MCF 10A (cell line): ENCODE measurements at regions not wholly inside any gene's neighbourhood (a gene's known extent, or its start where the extent isn't known, plus 50 kb on each side); places are given as distances from the start of the nearest gene placed in this dataset.

Experiments used
- BruUV-seq: library from RNA; stranded (reverse); fragments of 400-500 nt; replicated peaks from 2 replicates; lab custom pipeline; 2021; lab: Mats Ljungman, UMichigan
- CTCF ChIA-PET: fragments of 300-600 bp; sonication (Branson Sonifier 250); formaldehyde crosslinking; extraction: SDS; loops from one replicate; lab custom pipeline; 2021; ENCODE audit warnings: antibody characterized with exemption, inconsistent platforms; lab: Yijun Ruan, JAX
- POLR2A ChIA-PET: fragments of 300-600, 350-650 bp; sonication (Branson Sonifier 250); formaldehyde crosslinking; extraction: SDS; loops from one replicate; lab custom pipeline; 2020; ENCODE audit warnings: antibody characterized with exemption, inconsistent platforms; lab: Yijun Ruan, JAX
- DNase-seq: peaks from one replicate; pipeline ENCODE4 v3.0.0-alpha.2; 2018; ENCODE audit not compliant: unreplicated experiment
- H3K27ac Mint-ChIP-seq: one replicate; pipeline ENCODE4 v1.8.0; 2022; ENCODE audit warnings: mild to moderate bottlenecking, low read depth, mixed read lengths; ENCODE audit not compliant: unreplicated experiment
- H3K27me3 Mint-ChIP-seq: one replicate; pipeline ENCODE4 v1.8.0; 2022; ENCODE audit warnings: mixed read lengths; ENCODE audit not compliant: insufficient read depth, unreplicated experiment
- H3K36me3 Mint-ChIP-seq: one replicate; pipeline ENCODE4 v1.8.0; 2022; ENCODE audit warnings: mild to moderate bottlenecking, moderate library complexity, mixed read lengths; ENCODE audit not compliant: insufficient read depth, unreplicated experiment
- H3K4me1 Mint-ChIP-seq: one replicate; pipeline ENCODE4 v1.8.0; 2022; ENCODE audit warnings: mixed read lengths; ENCODE audit not compliant: insufficient read depth, unreplicated experiment
- H3K4me3 Mint-ChIP-seq: one replicate; pipeline ENCODE4 v1.8.0; 2022; ENCODE audit warnings: mild to moderate bottlenecking, moderate library complexity, mixed read lengths; ENCODE audit not compliant: unreplicated experiment
- H3K9me3 Mint-ChIP-seq: one replicate; pipeline ENCODE4 v1.8.0; 2022; ENCODE audit warnings: mixed read lengths; ENCODE audit not compliant: unreplicated experiment
- intact Hi-C: fragments of 100-400 bp; cut with micrococcal nuclease; formaldehyde crosslinking; loops from 2 replicates; pipeline ENCODE4 v1.14.1; 2022
- TF ChIP-seq, protein P1 (sequence below): fragments of 200-600 bp; IDR thresholded peaks from one replicate; pipeline ENCODE4 v1.8.0; 2022; ENCODE audit warnings: antibody characterized with exemption, mild to moderate bottlenecking; ENCODE audit not compliant: unreplicated experiment

DNA sequence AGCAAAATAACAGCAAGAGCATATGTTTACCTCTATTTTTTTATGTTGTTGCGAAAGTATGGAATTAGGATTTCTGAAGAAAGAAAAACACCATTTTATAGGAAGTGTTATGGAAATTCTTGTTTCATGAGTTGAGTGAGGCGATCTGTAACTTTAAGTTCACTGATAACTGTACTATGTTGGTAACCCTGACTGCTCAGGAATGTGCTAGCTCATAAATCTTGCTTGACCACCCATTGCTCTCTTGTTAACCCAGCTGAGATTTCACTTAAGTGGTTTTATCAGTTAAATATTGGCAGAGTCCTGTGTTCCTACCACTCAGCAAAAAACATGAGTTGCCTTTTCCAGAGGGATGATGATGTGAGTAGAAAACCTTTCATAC is 91.1 kb upstream of the STARD4 start:
- Mint-ChIP-seq H3K4me3 (no peak overlapping the region), H3K9me3 (no peaks in the 10 kb centered on the region), H3K36me3 (no peaks in the 10 kb centered on the region), H3K4me1 (no peaks in the 10 kb centered on the region), H3K27ac (no peak overlapping the region), H3K27me3 (no peaks in the 10 kb centered on the region)
- intact Hi-C loops: no loop called here
- DNase-seq: no peak
- ChIA-PET POLR2A (no interaction called here), CTCF (no interaction called here)
- TF ChIP-seq, protein P1, sequence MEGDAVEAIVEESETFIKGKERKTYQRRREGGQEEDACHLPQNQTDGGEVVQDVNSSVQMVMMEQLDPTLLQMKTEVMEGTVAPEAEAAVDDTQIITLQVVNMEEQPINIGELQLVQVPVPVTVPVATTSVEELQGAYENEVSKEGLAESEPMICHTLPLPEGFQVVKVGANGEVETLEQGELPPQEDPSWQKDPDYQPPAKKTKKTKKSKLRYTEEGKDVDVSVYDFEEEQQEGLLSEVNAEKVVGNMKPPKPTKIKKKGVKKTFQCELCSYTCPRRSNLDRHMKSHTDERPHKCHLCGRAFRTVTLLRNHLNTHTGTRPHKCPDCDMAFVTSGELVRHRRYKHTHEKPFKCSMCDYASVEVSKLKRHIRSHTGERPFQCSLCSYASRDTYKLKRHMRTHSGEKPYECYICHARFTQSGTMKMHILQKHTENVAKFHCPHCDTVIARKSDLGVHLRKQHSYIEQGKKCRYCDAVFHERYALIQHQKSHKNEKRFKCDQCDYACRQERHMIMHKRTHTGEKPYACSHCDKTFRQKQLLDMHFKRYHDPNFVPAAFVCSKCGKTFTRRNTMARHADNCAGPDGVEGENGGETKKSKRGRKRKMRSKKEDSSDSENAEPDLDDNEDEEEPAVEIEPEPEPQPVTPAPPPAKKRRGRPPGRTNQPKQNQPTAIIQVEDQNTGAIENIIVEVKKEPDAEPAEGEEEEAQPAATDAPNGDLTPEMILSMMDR: no peak
- no TSS peak for BruUV-seq

DNA sequence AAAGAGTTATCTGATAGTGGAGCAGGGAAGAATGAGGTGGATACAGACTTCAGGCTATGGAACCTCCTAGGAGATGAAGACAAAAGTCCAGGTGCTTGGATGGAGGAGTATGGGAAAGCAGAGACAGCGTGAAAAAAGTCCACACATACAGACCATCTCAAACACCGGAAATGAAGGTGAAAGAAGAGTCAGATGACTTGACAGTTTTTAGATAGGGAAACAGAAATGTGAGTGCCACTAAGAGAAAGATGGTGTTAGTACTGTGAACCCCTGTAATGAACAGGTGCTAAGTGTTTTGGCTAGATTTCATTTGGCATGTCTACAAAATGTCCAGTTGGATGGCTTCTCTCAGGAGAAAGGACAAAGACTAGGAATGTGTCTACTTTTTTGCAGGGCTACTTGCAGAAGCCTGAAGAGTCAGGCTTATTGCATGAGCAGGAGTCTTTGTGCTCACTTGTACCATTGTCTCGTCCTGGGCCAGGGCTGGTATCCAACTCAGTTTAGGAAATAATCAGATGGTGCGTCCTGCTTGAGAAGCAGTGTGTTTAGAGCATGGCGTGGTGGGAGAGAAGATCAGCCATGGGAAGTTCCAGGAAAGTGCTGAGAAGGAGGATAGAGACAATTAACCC is 90.6 kb upstream of the STARD4 start:
- intact Hi-C loops: no loop called here
- POLR2A ChIA-PET: no interaction called here
- no TSS peak for BruUV-seq
- Mint-ChIP-seq H3K4me1 (no peaks in the 10 kb centered on the region), H3K27ac (no peak overlapping the region), H3K9me3 (no peaks in the 10 kb centered on the region), H3K27me3 (no peaks in the 10 kb centered on the region), H3K36me3 (no peaks in the 10 kb centered on the region), H3K4me3 (no peak overlapping the region)
- DNase-seq: no peak
- CTCF ChIA-PET: interaction anchor here (0.6 kb wide), 2 partner anchors 64 to 265 kb away, joined by 3 to 4 read pairs; no protein-coding TSS in a partner anchor
- TF ChIP-seq, protein P1: no peak

DNA sequence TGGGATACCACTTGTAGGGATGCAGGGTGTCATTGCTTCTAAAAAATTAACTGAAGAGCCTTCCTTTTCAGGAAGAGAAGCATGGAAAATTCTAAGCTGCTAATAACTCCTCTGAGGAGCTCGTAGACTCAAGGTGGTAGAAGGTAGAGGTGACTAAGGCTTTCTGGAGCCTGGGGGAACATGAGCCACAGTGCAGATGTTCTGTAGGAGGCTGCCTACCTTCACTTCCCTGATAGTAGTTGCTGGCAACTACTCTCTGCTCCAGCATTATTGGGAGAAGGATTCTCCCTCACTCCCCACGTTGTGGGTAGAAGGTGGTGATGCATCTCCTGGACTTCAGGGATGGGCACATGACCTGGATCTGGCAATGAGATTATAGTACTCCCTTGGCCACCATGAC is 86.7 kb upstream of the STARD4 start:
- H3K27me3 Mint-ChIP-seq: peaks cover 11% of the 10 kb centered on the region

DNA sequence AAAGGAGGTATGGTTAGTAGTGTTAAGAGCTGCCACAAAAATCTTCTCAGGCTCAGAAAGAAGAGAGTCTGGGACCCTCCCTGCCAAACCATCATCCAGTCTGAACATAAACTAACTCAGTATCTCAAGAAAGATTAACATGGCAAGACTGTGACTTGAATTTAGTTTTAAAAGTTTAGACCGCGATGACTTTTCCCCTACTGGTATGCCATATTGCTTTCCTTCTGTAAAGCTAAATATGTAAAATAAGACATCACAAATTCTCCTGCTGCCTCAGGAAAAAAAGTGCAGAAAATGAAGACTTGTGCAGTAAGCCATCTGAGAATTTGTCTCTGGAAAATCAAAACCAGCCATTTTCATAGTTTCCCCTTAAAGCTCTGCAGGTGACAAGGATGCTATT is 85.2 kb upstream of the STARD4 start:
- BruUV-seq: no TSS peak
- Mint-ChIP-seq H3K27me3 (peaks cover 11% of the 10 kb centered on the region), H3K27ac (no peak overlapping the region), H3K4me3 (no peak overlapping the region), H3K4me1 (no peaks in the 10 kb centered on the region), H3K36me3 (no peaks in the 10 kb centered on the region), H3K9me3 (no peaks in the 10 kb centered on the region)
- ChIA-PET CTCF (interaction anchor here (0.9 kb wide), 1 partner anchor 12 kb away, joined by 3 read pairs; no protein-coding TSS in a partner anchor), POLR2A (no interaction called here)
- intact Hi-C loops: no loop called here
- TF ChIP-seq, protein P1: no peak
- no peak for DNase-seq

More for the DNA sequence above, 86.7 kb upstream of the STARD4 start:
- Mint-ChIP-seq H3K27ac (no peak overlapping the region), H3K4me1 (no peaks in the 10 kb centered on the region), H3K9me3 (no peaks in the 10 kb centered on the region), H3K4me3 (no peak overlapping the region), H3K36me3 (no peaks in the 10 kb centered on the region)
- intact Hi-C loops: no loop called here
- TF ChIP-seq, protein P1: no peak
- CTCF ChIA-PET: no interaction called here
- BruUV-seq: no TSS peak
- POLR2A ChIA-PET: no interaction called here
- no peak for DNase-seq
